ENCODE measurements at regions not wholly inside any gene's neighbourhood (a gene's known extent, or its start where the extent isn't known, plus 50 kb on each side); places are given as distances from the start of the nearest gene placed in this dataset.

DNA sequence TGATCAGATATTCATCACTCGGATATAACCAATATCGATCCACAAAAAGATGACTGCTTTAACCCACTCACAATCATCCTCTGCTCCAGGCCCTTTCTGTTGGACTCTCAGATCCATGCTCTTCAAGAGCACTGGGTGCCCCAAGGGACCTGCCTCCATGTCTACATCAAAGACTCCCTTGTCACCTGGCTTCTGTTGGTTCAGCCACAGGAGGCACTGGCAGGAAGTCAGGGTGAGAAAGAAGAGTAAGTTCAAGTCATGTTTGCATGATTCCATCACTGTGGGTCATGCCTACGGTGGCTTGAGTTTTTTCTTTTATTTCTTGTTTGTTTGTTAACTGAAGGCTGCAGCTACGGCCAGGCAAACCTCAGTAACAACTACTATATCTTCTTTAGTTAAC, 243.3 kb downstream of the ADGRG6 start:
- Histone ChIP-seq H3K4me1 (peaks cover 0 to under 1% (median 0%) of the 10 kb centered on the region in 9 donors), H3K9me3 (peaks cover 0 to 3% (median 0%) of the 10 kb centered on the region in 11 donors), H3K4me3 (no peak overlapping the region), H3K27ac (no peak overlapping the region), H3K27me3 (peaks cover 0 to 7% (median 0%) of the 10 kb centered on the region in 7 donors), H3K36me3 (no peaks in the 10 kb centered on the region)
- ATAC-seq (no peak), DNase-seq (no peak)
- intact Hi-C loops (cut with DNase I), result no loop called here
- TF ChIP-seq, protein P1, sequence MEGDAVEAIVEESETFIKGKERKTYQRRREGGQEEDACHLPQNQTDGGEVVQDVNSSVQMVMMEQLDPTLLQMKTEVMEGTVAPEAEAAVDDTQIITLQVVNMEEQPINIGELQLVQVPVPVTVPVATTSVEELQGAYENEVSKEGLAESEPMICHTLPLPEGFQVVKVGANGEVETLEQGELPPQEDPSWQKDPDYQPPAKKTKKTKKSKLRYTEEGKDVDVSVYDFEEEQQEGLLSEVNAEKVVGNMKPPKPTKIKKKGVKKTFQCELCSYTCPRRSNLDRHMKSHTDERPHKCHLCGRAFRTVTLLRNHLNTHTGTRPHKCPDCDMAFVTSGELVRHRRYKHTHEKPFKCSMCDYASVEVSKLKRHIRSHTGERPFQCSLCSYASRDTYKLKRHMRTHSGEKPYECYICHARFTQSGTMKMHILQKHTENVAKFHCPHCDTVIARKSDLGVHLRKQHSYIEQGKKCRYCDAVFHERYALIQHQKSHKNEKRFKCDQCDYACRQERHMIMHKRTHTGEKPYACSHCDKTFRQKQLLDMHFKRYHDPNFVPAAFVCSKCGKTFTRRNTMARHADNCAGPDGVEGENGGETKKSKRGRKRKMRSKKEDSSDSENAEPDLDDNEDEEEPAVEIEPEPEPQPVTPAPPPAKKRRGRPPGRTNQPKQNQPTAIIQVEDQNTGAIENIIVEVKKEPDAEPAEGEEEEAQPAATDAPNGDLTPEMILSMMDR (IDR thresholded peaks at IDR 0.05), result no peak
- WGBS, 2 donors, result 91 to 92% methylated on average over 4 of the region's 4 CpGs

DNA sequence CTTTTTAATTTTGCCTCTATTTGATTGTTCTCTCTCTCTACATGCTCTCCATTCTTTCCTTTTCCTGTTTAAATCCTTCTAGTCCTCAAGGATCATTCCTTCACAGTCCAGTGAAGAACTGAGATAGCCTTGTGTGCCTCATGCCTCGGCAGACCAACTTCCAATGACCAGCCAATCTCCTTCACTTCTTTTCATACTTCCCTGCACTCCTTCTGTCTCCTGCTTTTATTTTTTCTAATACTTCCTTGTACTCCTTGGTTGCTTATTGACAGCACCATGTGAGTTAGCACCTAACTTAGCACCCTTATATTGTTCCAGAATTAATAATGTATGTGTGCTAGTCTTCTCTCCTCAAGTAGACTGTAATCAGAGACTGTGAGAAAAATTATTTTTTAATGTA, 246.8 kb downstream of the ADGRG6 start:
- ATAC-seq, result no peak
- Histone ChIP-seq H3K4me3 (no peak overlapping the region), H3K36me3 (no peaks in the 10 kb centered on the region), H3K9me3 (no peaks in the 10 kb centered on the region), H3K27me3 (peaks cover 0 to 7% (median 0%) of the 10 kb centered on the region in 7 donors), H3K27ac (no peak overlapping the region), H3K4me1 (peaks cover 0 to 7% (median 0%) of the 10 kb centered on the region in 9 donors)
- WGBS, 2 donors, result 90 to 97% methylated on average over 1 of the region's 1 CpG
- TF ChIP-seq, protein P1 (IDR thresholded peaks at IDR 0.05), result no peak
- intact Hi-C loops (cut with DNase I), result no loop called here
- DNase-seq, result no peak

DNA sequence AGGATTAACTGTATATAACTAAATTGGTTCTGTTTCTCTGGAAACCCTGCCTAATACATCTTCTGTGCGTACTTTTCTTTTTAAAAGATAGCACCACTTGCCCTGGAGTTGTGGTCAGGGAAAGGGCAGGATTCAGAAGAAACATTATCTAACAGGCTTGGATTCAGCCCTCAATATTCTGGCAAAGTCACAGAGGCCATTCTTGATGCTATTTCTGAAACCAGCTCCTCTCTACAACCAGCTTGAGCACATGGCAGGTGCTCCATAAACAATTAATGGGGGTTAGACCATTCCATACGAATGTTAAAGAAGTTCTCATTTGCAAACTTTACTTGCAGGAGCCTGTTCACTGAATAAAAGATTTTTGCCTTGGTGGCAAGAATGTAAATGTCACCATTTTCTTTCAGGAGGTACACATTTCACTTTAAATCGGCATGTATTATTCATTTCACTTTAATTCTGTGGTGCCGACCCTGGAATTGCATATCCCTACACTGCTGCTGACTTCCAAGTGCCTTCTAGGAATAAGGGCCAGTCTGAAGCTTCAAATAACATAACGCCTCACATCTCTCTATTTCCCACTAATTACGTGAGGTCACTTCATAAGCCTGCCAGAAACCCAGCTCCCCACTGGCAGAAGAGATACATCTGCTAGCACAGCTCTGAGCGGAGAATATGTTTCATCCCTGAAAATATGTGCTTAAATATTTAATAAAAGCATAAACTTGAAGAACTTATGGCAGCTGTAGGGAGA, 248.7 kb downstream of the ADGRG6 start:
- intact Hi-C loops (cut with DNase I), result no loop called here
- WGBS, 2 donors, result 63 to 69% methylated on average over 7 of the region's 7 CpGs

DNA sequence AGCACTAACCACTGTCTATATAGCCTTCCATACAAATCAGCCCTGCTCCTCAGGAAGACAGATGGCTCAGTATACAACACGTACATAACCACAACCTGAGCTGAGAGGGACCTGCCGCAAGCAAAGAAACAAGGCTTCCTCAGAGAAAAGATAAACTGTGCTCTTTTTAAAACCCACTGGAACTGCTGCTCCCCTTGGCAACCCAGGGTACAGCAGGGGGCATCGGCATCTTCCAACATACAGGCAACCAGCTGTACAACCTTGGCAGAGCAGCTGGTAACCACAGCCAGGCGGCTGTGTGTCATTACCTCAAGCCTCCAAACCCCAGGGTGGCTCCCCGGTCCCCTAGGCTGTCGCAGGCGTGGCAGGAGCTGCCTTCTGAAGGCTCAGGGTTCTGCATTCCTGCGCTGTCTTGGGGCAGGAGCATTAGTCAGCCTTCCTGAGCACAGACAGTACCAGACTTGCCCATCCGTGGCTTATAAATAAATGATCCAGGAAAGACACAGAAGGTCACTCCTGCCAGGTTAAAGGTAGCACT, 249.5 kb downstream of the ADGRG6 start:
- Histone ChIP-seq H3K27ac (no peak overlapping the region), H3K27me3 (peaks cover 0 to 7% (median 0%) of the 10 kb centered on the region in 7 donors), H3K4me3 (no peak overlapping the region), H3K36me3 (no peaks in the 10 kb centered on the region), H3K9me3 (no peaks in the 10 kb centered on the region), H3K4me1 (peaks cover 0 to 7% (median 0%) of the 10 kb centered on the region in 9 donors)
- WGBS, 2 donors, result 62 to 68% methylated on average over 9 of the region's 9 CpGs
- intact Hi-C loops (cut with DNase I), result no loop called here
- TF ChIP-seq, protein P1 (IDR thresholded peaks at IDR 0.05), result no peak
- no peak for ATAC-seq
- no peak for DNase-seq

More for the DNA sequence above, 248.7 kb downstream of the ADGRG6 start:
- no peak overlapping the region for H3K4me3 ChIP-seq
- H3K4me1 ChIP-seq, result peaks cover 0 to 7% (median 0%) of the 10 kb centered on the region in 9 donors
- TF ChIP-seq, protein P1 (IDR thresholded peaks at IDR 0.05), result no peak
- ATAC-seq (no peak), DNase-seq (no peak)
- no peaks in the 10 kb centered on the region for H3K9me3 ChIP-seq
- H3K27ac ChIP-seq, result no peak overlapping the region
- H3K27me3 ChIP-seq, result peaks cover 0 to 7% (median 0%) of the 10 kb centered on the region in 7 donors
- no peaks in the 10 kb centered on the region for H3K36me3 ChIP-seq
